Trophoblast cell (in vitro differentiated cells and primary cell): ENCODE measurements at regions not wholly inside any gene's neighbourhood (a gene's known extent, or its start where the extent isn't known, plus 50 kb on each side); places are given as distances from the start of the nearest gene placed in this dataset.

Experiments
- DNase-seq, 2 donors: peaks; one replicate each; pipeline ENCODE4 v3.0.0-alpha.2; 2016
- H2AFZ ChIP-seq: 2 replicates; pipeline ENCODE4 v1.6.1; 2013; ENCODE audit warnings: low read length, moderate library complexity, mild to moderate bottlenecking; ENCODE audit not compliant: insufficient read depth, poor library complexity
- H2AK5ac ChIP-seq: 2 replicates; pipeline ENCODE4 v1.6.1; 2013; ENCODE audit warnings: mild to moderate bottlenecking, low read length
- H2BK120ac ChIP-seq: 2 replicates; pipeline ENCODE4 v1.6.1; 2013; ENCODE audit warnings: low read length, mild to moderate bottlenecking, moderate library complexity; ENCODE audit not compliant: insufficient read depth, poor library complexity
- H2BK12ac ChIP-seq: 2 replicates; pipeline ENCODE4 v1.6.1; 2013; ENCODE audit warnings: mild to moderate bottlenecking, low read length, moderate library complexity
- H2BK5ac ChIP-seq: 2 replicates; pipeline ENCODE4 v1.6.1; 2013; ENCODE audit warnings: low read length, low read depth, moderate library complexity, mild to moderate bottlenecking; ENCODE audit not compliant: poor library complexity
- H3K14ac ChIP-seq: 2 replicates; pipeline ENCODE4 v1.6.1; 2013; ENCODE audit warnings: mild to moderate bottlenecking, low read length
- H3K18ac ChIP-seq: 2 replicates; pipeline ENCODE4 v1.6.1; 2013; ENCODE audit warnings: mild to moderate bottlenecking, low read length
- H3K23ac ChIP-seq: 2 replicates; pipeline ENCODE4 v1.6.1; 2013; ENCODE audit warnings: low read length
- H3K27ac ChIP-seq: 2 replicates; pipeline ENCODE4 v1.5.1; 2013; ENCODE audit warnings: low read depth, mild to moderate bottlenecking, inconsistent platforms, low read length, moderate library complexity
- H3K27me3 ChIP-seq: 2 replicates; pipeline ENCODE4 v1.6.1; 2013; ENCODE audit warnings: inconsistent platforms, mild to moderate bottlenecking, low read length, moderate library complexity; ENCODE audit not compliant: insufficient read depth
- H3K36me3 ChIP-seq, 2 experiments: 1 replicate in 1 of 2; 2 replicates in 1 of 2; pipeline ENCODE4 v1.6.1; 2013; ENCODE audit warnings: low read length in 2 of 2, mild to moderate bottlenecking in 2 of 2, moderate library complexity in 1 of 2; ENCODE audit not compliant: insufficient read depth in 2 of 2, control insufficient read depth in 1 of 2
- H3K4ac ChIP-seq: 2 replicates; pipeline ENCODE4 v1.6.1; 2013; ENCODE audit warnings: low read depth, mild to moderate bottlenecking, low read length, moderate library complexity
- H3K4me1 ChIP-seq, 2 experiments: 1 replicate in 1 of 2; 2 replicates in 1 of 2; pipeline ENCODE4 v1.6.1; 2013; ENCODE audit warnings: low read length in 2 of 2, mild to moderate bottlenecking in 2 of 2, moderate library complexity in 1 of 2; ENCODE audit not compliant: insufficient read depth in 2 of 2, control insufficient read depth in 1 of 2
- H3K4me2 ChIP-seq: 2 replicates; pipeline ENCODE4 v1.6.1; 2013; ENCODE audit warnings: inconsistent platforms, mild to moderate bottlenecking, low read length, moderate library complexity
- H3K4me3 ChIP-seq: 2 replicates; pipeline ENCODE4 v1.5.1; 2013; ENCODE audit warnings: mild to moderate bottlenecking, low read depth, low read length, inconsistent platforms
- H3K79me1 ChIP-seq: one replicate; pipeline ENCODE4 v1.6.1; 2013; ENCODE audit warnings: low read length
- H3K79me2 ChIP-seq: 2 replicates; pipeline ENCODE4 v1.6.1; 2013; ENCODE audit warnings: low read length, mild to moderate bottlenecking; ENCODE audit not compliant: control insufficient read depth, insufficient read depth, poor library complexity
- H3K9ac ChIP-seq: 2 replicates; pipeline ENCODE4 v1.6.1; 2013; ENCODE audit warnings: mild to moderate bottlenecking, low read length
- H3K9me3 ChIP-seq: 2 replicates; pipeline ENCODE4 v1.6.1; 2013; ENCODE audit warnings: low read depth, mild to moderate bottlenecking, control low read depth, inconsistent platforms, low read length; ENCODE audit not compliant: insufficient read depth
- H4K12ac ChIP-seq: 2 replicates; pipeline ENCODE4 v1.6.1; 2013; ENCODE audit warnings: low read depth, mild to moderate bottlenecking, low read length, moderate library complexity
- H4K8ac ChIP-seq: 2 replicates; pipeline ENCODE4 v1.6.1; 2013; ENCODE audit warnings: low read depth, mild to moderate bottlenecking, low read length, moderate library complexity
- H4K91ac ChIP-seq: one replicate; pipeline ENCODE4 v1.6.1; 2013; ENCODE audit warnings: low read depth, mild to moderate bottlenecking, low read length, moderate library complexity
- WGBS: extraction: QIAGEN DNeasy Blood & Tissue Kit; methylation state at CpG from one replicate; pipeline ENCODE4 v1.1.7; 2013; ENCODE audit warnings: missing lambda C conversion rate; ENCODE audit not compliant: insufficient read length, insufficient coverage; ENCODE audit errors: extremely low coverage; 5-methylcytosine and 5-hydroxymethylcytosine counted together

DNA sequence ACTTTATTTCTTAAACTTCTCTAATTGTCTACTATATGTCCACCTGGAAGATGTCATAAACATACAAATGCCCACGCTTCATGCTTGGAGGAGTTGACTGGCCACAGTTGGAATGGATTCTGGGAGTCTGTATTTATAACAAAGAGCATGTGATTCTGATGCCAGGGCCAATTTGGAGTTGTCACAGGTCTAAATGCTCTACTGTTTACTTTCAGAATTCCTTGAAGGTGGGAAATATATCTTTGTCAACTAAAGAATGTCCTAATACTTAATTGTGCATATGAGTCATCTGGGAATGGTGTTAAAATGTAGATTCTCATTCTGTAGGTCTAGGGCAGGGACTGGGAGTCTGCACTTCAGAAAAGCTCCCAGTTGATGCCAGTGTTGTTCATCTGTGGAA lies 196.1 kb downstream of the ANXA1 start:
- Histone ChIP-seq H2BK120ac (no peak overlapping the region), H3K23ac (no peak overlapping the region), H2BK12ac (no peak overlapping the region), H4K91ac (no peak overlapping the region), H3K9me3 (no peaks in the 10 kb centered on the region), H2AFZ (no peak overlapping the region), H3K79me2 (no peaks in the 10 kb centered on the region), H3K27ac (no peak overlapping the region), H3K4me1 (no peaks in the 10 kb centered on the region), H4K8ac (no peak overlapping the region), H2BK5ac (no peak overlapping the region), H3K14ac (no peak overlapping the region), H3K36me3 (no peaks in the 10 kb centered on the region), H3K4ac (no peak overlapping the region), H4K12ac (no peak overlapping the region), H3K4me2 (no peak overlapping the region), H3K9ac (no peak overlapping the region), H3K27me3 (no peaks in the 10 kb centered on the region), H2AK5ac (no peak overlapping the region), H3K4me3 (no peak overlapping the region), H3K18ac (no peak overlapping the region), H3K79me1 (no peaks in the 10 kb centered on the region)
- DNase-seq, result no peak
- WGBS, result no CpG with 5 or more reads among the region's 1 CpG

DNA sequence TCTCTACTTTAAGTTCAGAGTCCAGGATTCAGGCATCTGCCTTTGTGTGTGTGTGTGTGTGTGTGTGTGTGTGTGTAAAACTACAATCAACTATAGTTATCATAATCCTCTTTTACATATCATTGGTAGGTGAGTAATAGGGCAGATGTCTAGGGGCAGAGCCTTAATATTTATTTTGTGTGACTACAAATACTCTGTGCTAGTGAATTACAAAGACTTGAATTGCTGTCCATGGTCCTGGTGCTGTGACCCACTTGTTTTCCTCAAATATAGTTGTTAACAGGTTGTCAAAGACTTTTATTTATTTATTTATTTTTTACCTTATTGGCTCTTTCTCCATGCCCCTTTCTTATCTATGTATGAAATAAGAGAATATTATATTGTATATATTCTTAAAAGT lies 196.8 kb downstream of the ANXA1 start:
- no peak overlapping the region for H3K18ac ChIP-seq
- H2AFZ ChIP-seq, result no peak overlapping the region
- no peak overlapping the region for H3K4me2 ChIP-seq
- H3K4me3 ChIP-seq, result no peak overlapping the region
- no peak overlapping the region for H3K9ac ChIP-seq
- no peak overlapping the region for H2BK120ac ChIP-seq
- no peak overlapping the region for H4K91ac ChIP-seq
- no peak overlapping the region for H2AK5ac ChIP-seq
- no peak overlapping the region for H2BK12ac ChIP-seq
- H3K27ac ChIP-seq, result no peak overlapping the region
- no peak overlapping the region for H3K23ac ChIP-seq
- H3K4ac ChIP-seq, result no peak overlapping the region
- H3K9me3 ChIP-seq, result no peaks in the 10 kb centered on the region
- H4K8ac ChIP-seq, result no peak overlapping the region
- no peaks in the 10 kb centered on the region for H3K4me1 ChIP-seq
- H3K27me3 ChIP-seq, result no peaks in the 10 kb centered on the region
- H3K79me1 ChIP-seq, result no peaks in the 10 kb centered on the region
- no peak overlapping the region for H2BK5ac ChIP-seq
- DNase-seq, result no peak
- no peak overlapping the region for H3K14ac ChIP-seq
- H3K79me2 ChIP-seq, result no peaks in the 10 kb centered on the region
- H3K36me3 ChIP-seq, result no peaks in the 10 kb centered on the region
- H4K12ac ChIP-seq, result no peak overlapping the region

DNA sequence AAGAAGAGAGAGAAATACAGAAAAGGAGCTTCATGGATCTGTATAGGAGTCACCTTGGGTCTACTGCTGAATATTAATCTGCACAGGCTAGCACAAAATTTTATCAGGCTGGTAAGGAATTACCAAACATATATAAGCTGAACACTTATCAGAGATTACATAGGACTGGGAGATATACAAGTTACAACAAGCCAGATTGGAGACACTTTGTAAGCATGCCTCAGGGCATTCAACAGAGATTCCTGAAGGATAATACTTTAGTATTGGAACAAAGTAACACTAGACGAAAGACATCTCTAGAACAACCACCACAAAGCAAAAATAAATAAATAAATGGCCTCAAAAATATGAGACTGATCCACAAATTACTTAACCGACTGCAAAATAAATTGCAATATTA lies 197.8 kb downstream of the ANXA1 start:
- DNase-seq, result peak in 1 of 2 donors; percentile 3
- Histone ChIP-seq H3K4me3 (no peak overlapping the region), H4K12ac (no peak overlapping the region), H3K14ac (no peak overlapping the region), H3K79me1 (no peaks in the 10 kb centered on the region), H3K4me2 (no peak overlapping the region), H3K27ac (no peak overlapping the region), H3K79me2 (no peaks in the 10 kb centered on the region), H2BK12ac (no peak overlapping the region), H3K36me3 (no peaks in the 10 kb centered on the region), H4K91ac (no peak overlapping the region), H2BK5ac (no peak overlapping the region), H3K9ac (no peak overlapping the region), H3K4ac (no peak overlapping the region), H4K8ac (no peak overlapping the region), H3K4me1 (no peaks in the 10 kb centered on the region), H2BK120ac (no peak overlapping the region), H3K23ac (no peak overlapping the region), H2AK5ac (no peak overlapping the region), H3K27me3 (no peaks in the 10 kb centered on the region), H3K18ac (no peak overlapping the region), H3K9me3 (no peaks in the 10 kb centered on the region), H2AFZ (no peak overlapping the region)
- no CpG with 5 or more reads among the region's 2 CpGs for WGBS

DNA sequence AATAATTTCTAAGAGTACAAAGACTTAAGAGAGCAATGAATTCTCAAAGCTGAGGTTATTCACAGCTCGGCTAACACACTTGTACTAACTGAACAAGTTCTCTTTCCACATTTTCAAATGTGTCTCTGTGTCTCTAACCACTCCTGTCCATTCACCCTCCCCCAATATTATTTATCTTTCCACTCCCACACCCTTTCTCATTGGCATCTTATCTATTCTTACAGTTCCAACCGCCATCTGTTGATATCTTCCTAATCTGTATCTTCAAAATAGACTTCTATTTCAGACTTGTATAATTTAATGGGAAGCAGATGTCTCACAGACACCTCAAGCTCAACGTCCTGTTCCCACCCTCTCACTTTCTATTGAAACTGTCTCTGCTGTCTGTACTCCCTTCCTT lies 205.9 kb downstream of the ANXA1 start:
- Histone ChIP-seq H3K18ac (no peak overlapping the region), H4K12ac (no peak overlapping the region), H3K9me3 (no peaks in the 10 kb centered on the region), H2AK5ac (no peak overlapping the region), H3K9ac (no peak overlapping the region), H3K79me2 (no peaks in the 10 kb centered on the region), H2AFZ (no peak overlapping the region), H3K4me1 (no peaks in the 10 kb centered on the region), H4K91ac (no peak overlapping the region), H2BK12ac (no peak overlapping the region), H3K4me3 (no peak overlapping the region), H3K79me1 (no peaks in the 10 kb centered on the region), H3K4me2 (no peak overlapping the region), H2BK120ac (no peak overlapping the region), H4K8ac (no peak overlapping the region), H2BK5ac (no peak overlapping the region), H3K14ac (no peak overlapping the region), H3K36me3 (no peaks in the 10 kb centered on the region), H3K27ac (no peak overlapping the region), H3K4ac (no peak overlapping the region), H3K23ac (no peak overlapping the region), H3K27me3 (no peaks in the 10 kb centered on the region)
- no peak for DNase-seq
- no CpG with 5 or more reads among the region's 3 CpGs for WGBS

DNA sequence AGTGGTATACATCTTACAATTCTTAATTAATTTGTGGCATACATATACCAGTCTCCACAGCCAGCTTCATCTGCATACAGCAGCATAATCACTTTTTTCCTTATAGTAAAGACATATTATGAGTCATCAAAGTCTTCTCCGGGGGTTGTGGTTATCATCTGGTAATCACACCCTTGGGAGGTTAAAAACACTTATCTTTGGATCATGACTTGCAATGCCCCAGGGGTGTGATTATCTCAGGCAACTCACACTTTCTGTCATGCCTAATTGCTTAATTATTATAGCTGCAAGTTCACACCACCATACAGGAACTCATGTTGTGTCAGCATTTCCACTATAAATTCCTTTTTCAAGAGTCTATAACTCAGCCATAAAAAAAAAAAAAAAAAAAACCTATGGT lies 218.4 kb downstream of the ANXA1 start:
- Histone ChIP-seq H4K8ac (no peak overlapping the region), H3K27ac (no peak overlapping the region), H3K9me3 (no peaks in the 10 kb centered on the region), H2BK5ac (no peak overlapping the region), H3K14ac (no peak overlapping the region), H3K18ac (no peak overlapping the region), H4K12ac (no peak overlapping the region), H3K4me2 (no peak overlapping the region), H2AK5ac (no peak overlapping the region), H4K91ac (no peak overlapping the region), H2AFZ (no peak overlapping the region), H3K27me3 (no peaks in the 10 kb centered on the region), H3K4me3 (no peak overlapping the region), H3K9ac (no peak overlapping the region), H3K79me1 (no peaks in the 10 kb centered on the region), H3K23ac (no peak overlapping the region), H3K4me1 (no peaks in the 10 kb centered on the region), H2BK120ac (no peak overlapping the region), H2BK12ac (no peak overlapping the region), H3K4ac (no peak overlapping the region), H3K36me3 (no peaks in the 10 kb centered on the region), H3K79me2 (no peaks in the 10 kb centered on the region)
- no CpG with 5 or more reads among the region's 1 CpG for WGBS
- DNase-seq, result peak; percentile 8 to 12
